CD8-positive, alpha-beta memory T cell (primary cell): ENCODE measurements at regions not wholly inside any gene's neighbourhood (a gene's known extent, or its start where the extent isn't known, plus 50 kb on each side); places are given as distances from the start of the nearest gene placed in this dataset.

Source experiments
- CTCF ChIA-PET: fragments of 350-600 bp; sonication (Branson Sonifier 250); formaldehyde crosslinking; loops from one replicate; lab custom pipeline; 2021; ENCODE audit warnings: antibody characterized with exemption; lab: Charles Lee
- POLR2A ChIA-PET: fragments of 350-600 bp; sonication (Branson Sonifier 250); formaldehyde crosslinking; loops from one replicate; lab custom pipeline; 2021; ENCODE audit warnings: antibody characterized with exemption; lab: Charles Lee
- DNase-seq, 5 donors: peaks; one replicate each; pipeline versions ENCODE4 v3.0.0 to v3.0.0-alpha.2; 2020 to 2022; ENCODE audit warnings: mixed read lengths in 1 of 5
- H3K27ac ChIP-seq: one replicate; pipeline ENCODE4 v1.7.0; 2013; ENCODE audit warnings: low read depth, mild to moderate bottlenecking, low read length, moderate library complexity
- H3K27me3 ChIP-seq: 2 replicates; pipeline ENCODE4 v1.7.0; 2013; ENCODE audit warnings: low read length, mild to moderate bottlenecking; ENCODE audit not compliant: insufficient read depth, poor library complexity, severe bottlenecking
- H3K36me3 ChIP-seq: 2 replicates; pipeline ENCODE4 v1.7.0; 2013; ENCODE audit warnings: mild to moderate bottlenecking, low read length, moderate library complexity; ENCODE audit not compliant: insufficient read depth
- H3K4me1 ChIP-seq: 2 replicates; pipeline ENCODE4 v1.7.0; 2013; ENCODE audit warnings: mild to moderate bottlenecking, low read length, moderate library complexity; ENCODE audit not compliant: insufficient read depth
- H3K4me3 ChIP-seq: 2 replicates; pipeline ENCODE4 v1.7.0; 2013; ENCODE audit warnings: mild to moderate bottlenecking, low read length
- H3K9me3 ChIP-seq: 2 replicates; pipeline ENCODE4 v1.7.0; 2013; ENCODE audit warnings: mild to moderate bottlenecking, low read length
- H3K27ac Mint-ChIP-seq, 8 donors: one replicate each; pipeline ENCODE4 v1.8.0; 2020 to 2021; ENCODE audit warnings: mixed read lengths in 8 of 8, mild to moderate bottlenecking in 6 of 8, inconsistent platforms in 3 of 8, moderate library complexity in 3 of 8
- H3K27me3 Mint-ChIP-seq, 2 donors: one replicate each; pipeline ENCODE4 v1.8.0; 2020 to 2021; ENCODE audit warnings: mixed read lengths in 2 of 2, mild to moderate bottlenecking in 1 of 2, moderate library complexity in 1 of 2
- H3K36me3 Mint-ChIP-seq, 3 donors: one replicate each; pipeline ENCODE4 v1.8.0; 2020 to 2021; ENCODE audit warnings: mixed read lengths in 3 of 3, inconsistent platforms in 1 of 3, mild to moderate bottlenecking in 1 of 3
- H3K4me1 Mint-ChIP-seq, 3 donors: one replicate each; pipeline ENCODE4 v1.8.0; 2020 to 2021; ENCODE audit warnings: mixed read lengths in 3 of 3, inconsistent platforms in 1 of 3, mild to moderate bottlenecking in 1 of 3
- H3K4me3 Mint-ChIP-seq, 7 donors: one replicate each; pipeline ENCODE4 v1.8.0; 2020 to 2021; ENCODE audit warnings: mixed read lengths in 7 of 7, mild to moderate bottlenecking in 6 of 7, moderate library complexity in 4 of 7, inconsistent platforms in 2 of 7
- H3K9me3 Mint-ChIP-seq, 5 donors: one replicate each; pipeline ENCODE4 v1.8.0; 2020 to 2022; ENCODE audit warnings: mixed read lengths in 5 of 5, mild to moderate bottlenecking in 3 of 5, moderate library complexity in 2 of 5, inconsistent platforms in 1 of 5

GRCh38 chr11:32186118-32186517 lies 95.2 kb downstream of the RCN1 start:
- POLR2A ChIA-PET = no interaction called here
- H3K27ac ChIP-seq = no peak overlapping the region
- no peaks in the 10 kb centered on the region for H3K36me3 ChIP-seq
- Mint-ChIP-seq H3K4me1 (no peaks in the 10 kb centered on the region), H3K9me3 (no peaks in the 10 kb centered on the region), H3K27ac (peak overlapping the region in 1 of 8 donors; percentile 2), H3K27me3 (peaks cover 16 to 19% of the 10 kb centered on the region in 2 donors), H3K4me3 (no peak overlapping the region), H3K36me3 (no peaks in the 10 kb centered on the region)
- no peak for DNase-seq
- no peaks in the 10 kb centered on the region for H3K9me3 ChIP-seq
- H3K4me1 ChIP-seq = no peaks in the 10 kb centered on the region
- no peak overlapping the region for H3K4me3 ChIP-seq
- CTCF ChIA-PET = interaction anchor here (1.3 to 1.4 kb wide), 2 partner anchors 8 to 10 kb away, joined by 3 read pairs; no protein-coding TSS in a partner anchor
- H3K27me3 ChIP-seq = no peaks in the 10 kb centered on the region

- H3K27ac Mint-ChIP-seq = peak overlapping the region in 1 of 8 donors; percentile 10
- H3K4me3 ChIP-seq = no peak overlapping the region
- no peaks in the 10 kb centered on the region for H3K36me3 ChIP-seq
- H3K27me3 ChIP-seq = no peaks in the 10 kb centered on the region
- ChIA-PET CTCF (interaction anchor here (1.3 kb wide), 1 partner anchor 11 kb away, joined by 5 read pairs; no protein-coding TSS in a partner anchor), POLR2A (no interaction called here)
- H3K4me1 Mint-ChIP-seq = no peaks in the 10 kb centered on the region
- no peak for DNase-seq
- no peak overlapping the region for H3K27ac ChIP-seq
- H3K36me3 Mint-ChIP-seq = no peaks in the 10 kb centered on the region
- H3K9me3 ChIP-seq = no peaks in the 10 kb centered on the region
- H3K9me3 Mint-ChIP-seq = no peaks in the 10 kb centered on the region
- H3K4me1 ChIP-seq = no peaks in the 10 kb centered on the region
- H3K4me3 Mint-ChIP-seq = no peak overlapping the region
- H3K27me3 Mint-ChIP-seq = peaks cover 16 to 22% of the 10 kb centered on the region in 2 donors
These were observed 96.2 kb downstream of the RCN1 start for GRCh38 chr11:32187111-32187510.

- Histone ChIP-seq H3K4me3 (no peak overlapping the region), H3K27ac (no peak overlapping the region), H3K9me3 (no peaks in the 10 kb centered on the region), H3K36me3 (no peaks in the 10 kb centered on the region), H3K27me3 (no peaks in the 10 kb centered on the region), H3K4me1 (no peaks in the 10 kb centered on the region)
- Mint-ChIP-seq H3K36me3 (no peaks in the 10 kb centered on the region), H3K27me3 (peaks cover 13 to 20% of the 10 kb centered on the region in 2 donors), H3K9me3 (no peaks in the 10 kb centered on the region), H3K4me3 (no peak overlapping the region), H3K27ac (no peak overlapping the region), H3K4me1 (no peaks in the 10 kb centered on the region)
- ChIA-PET POLR2A (no interaction called here), CTCF (no interaction called here)
- DNase-seq = no peak
These were observed 97.9 kb downstream of the RCN1 start for GRCh38 chr11:32188785-32189184.

GRCh38 chr11:32196137-32196536 lies 105.3 kb downstream of the RCN1 start:
- Histone ChIP-seq H3K36me3 (no peaks in the 10 kb centered on the region), H3K9me3 (no peaks in the 10 kb centered on the region), H3K4me1 (no peaks in the 10 kb centered on the region), H3K27me3 (no peaks in the 10 kb centered on the region), H3K4me3 (no peak overlapping the region), H3K27ac (no peak overlapping the region)
- POLR2A ChIA-PET = no interaction called here
- Mint-ChIP-seq H3K9me3 (no peaks in the 10 kb centered on the region), H3K27me3 (peaks cover 20 to 33% of the 10 kb centered on the region in 2 donors), H3K4me3 (no peak overlapping the region), H3K4me1 (no peaks in the 10 kb centered on the region), H3K27ac (no peak overlapping the region), H3K36me3 (no peaks in the 10 kb centered on the region)
- CTCF ChIA-PET = no interaction called here
- no peak for DNase-seq

- Mint-ChIP-seq H3K36me3 (no peaks in the 10 kb centered on the region), H3K9me3 (no peaks in the 10 kb centered on the region), H3K27ac (no peak overlapping the region), H3K27me3 (peaks cover 20 to 25% of the 10 kb centered on the region in 2 donors), H3K4me3 (no peak overlapping the region), H3K4me1 (no peaks in the 10 kb centered on the region)
- POLR2A ChIA-PET = no interaction called here
- no peak for DNase-seq
- Histone ChIP-seq H3K4me3 (no peak overlapping the region), H3K27me3 (no peaks in the 10 kb centered on the region), H3K36me3 (no peaks in the 10 kb centered on the region), H3K27ac (no peak overlapping the region), H3K9me3 (no peaks in the 10 kb centered on the region), H3K4me1 (no peaks in the 10 kb centered on the region)
- CTCF ChIA-PET = no interaction called here
These were observed 107.2 kb downstream of the RCN1 start for GRCh38 chr11:32198053-32198452.

- no peak overlapping the region for H3K4me3 Mint-ChIP-seq
- Histone ChIP-seq H3K27ac (no peak overlapping the region), H3K27me3 (no peaks in the 10 kb centered on the region), H3K4me3 (no peak overlapping the region), H3K4me1 (no peaks in the 10 kb centered on the region), H3K9me3 (no peaks in the 10 kb centered on the region), H3K36me3 (no peaks in the 10 kb centered on the region)
- H3K36me3 Mint-ChIP-seq = no peaks in the 10 kb centered on the region
- DNase-seq = no peak
- H3K4me1 Mint-ChIP-seq = no peaks in the 10 kb centered on the region
- CTCF ChIA-PET = no interaction called here
- no peaks in the 10 kb centered on the region for H3K9me3 Mint-ChIP-seq
- POLR2A ChIA-PET = no interaction called here
- no peak overlapping the region for H3K27ac Mint-ChIP-seq
- H3K27me3 Mint-ChIP-seq = peaks cover 15 to 23% of the 10 kb centered on the region in 2 donors
These were observed 109.4 kb downstream of the RCN1 start for GRCh38 chr11:32200136-32200847.

- Histone ChIP-seq H3K27ac (no peak overlapping the region), H3K9me3 (no peaks in the 10 kb centered on the region), H3K36me3 (no peaks in the 10 kb centered on the region), H3K27me3 (no peaks in the 10 kb centered on the region), H3K4me3 (no peak overlapping the region), H3K4me1 (no peaks in the 10 kb centered on the region)
- H3K27me3 Mint-ChIP-seq = peaks cover 5 to 24% of the 10 kb centered on the region in 2 donors
- no peak overlapping the region for H3K4me3 Mint-ChIP-seq
- H3K9me3 Mint-ChIP-seq = no peaks in the 10 kb centered on the region
- H3K27ac Mint-ChIP-seq = no peak overlapping the region
- ChIA-PET CTCF (no interaction called here), POLR2A (no interaction called here)
- no peak for DNase-seq
- H3K36me3 Mint-ChIP-seq = no peaks in the 10 kb centered on the region
- H3K4me1 Mint-ChIP-seq = no peaks in the 10 kb centered on the region
These were observed 113.9 kb downstream of the RCN1 start for GRCh38 chr11:32204751-32205150.

GRCh38 chr11:32210556-32210955 lies 119.7 kb downstream of the RCN1 start:
- Mint-ChIP-seq H3K4me3 (no peak overlapping the region), H3K9me3 (peaks cover 0 to 2% (median 0%) of the 10 kb centered on the region in 5 donors), H3K4me1 (no peaks in the 10 kb centered on the region), H3K36me3 (no peaks in the 10 kb centered on the region), H3K27me3 (peaks cover 9 to 30% of the 10 kb centered on the region in 2 donors), H3K27ac (no peak overlapping the region)
- Histone ChIP-seq H3K27me3 (no peaks in the 10 kb centered on the region), H3K9me3 (no peaks in the 10 kb centered on the region), H3K4me1 (no peaks in the 10 kb centered on the region), H3K36me3 (no peaks in the 10 kb centered on the region), H3K4me3 (no peak overlapping the region), H3K27ac (no peak overlapping the region)
- no peak for DNase-seq
- ChIA-PET POLR2A (no interaction called here), CTCF (no interaction called here)
